ENCODE measurements at regions not wholly inside any gene's neighbourhood (a gene's known extent, or its start where the extent isn't known, plus 50 kb on each side); places are given as distances from the start of the nearest gene placed in this dataset.
"Not testable (repeated sequence)": the region's sequence is repeated elsewhere in the genome, so short reads cannot be mapped to it uniquely, and the experiment has no call there.

DNA sequence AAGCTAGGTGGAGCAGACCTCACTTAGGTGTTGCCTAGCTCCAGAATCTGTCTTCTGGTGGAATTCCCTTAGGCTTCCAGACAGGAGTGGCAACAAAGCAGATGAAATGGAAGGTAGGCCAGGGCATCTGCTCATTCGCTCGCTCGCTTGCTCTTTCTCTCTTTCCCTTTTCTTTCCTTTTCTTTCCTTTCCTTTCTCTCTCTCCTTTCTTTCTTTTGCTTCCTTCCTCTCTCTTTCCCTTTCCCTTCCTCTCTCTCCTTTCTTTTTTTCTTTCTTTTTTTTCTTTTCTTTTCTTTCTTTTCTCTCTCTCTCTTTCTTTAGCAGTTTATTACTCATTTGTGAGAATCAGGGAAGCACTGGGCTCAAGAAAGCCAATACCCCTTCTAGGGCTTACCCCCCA, 56.1 kb upstream of the NBPF19 start:
- not testable (repeated sequence) for TF ChIP-seq EZH2phosphoT487 (IDR thresholded peaks at IDR 0.05; ENCODE audit: borderline replicate concordance, low read length); CTCF (conservative IDR thresholded peaks at IDR 0.05; ENCODE audit: low read depth, low read length); EZH2 (IDR thresholded peaks at IDR 0.05; ENCODE audit: low read length, unreplicated experiment)
